Osteocyte (in vitro differentiated cells): ENCODE measurements at regions not wholly inside any gene's neighbourhood (a gene's known extent, or its start where the extent isn't known, plus 50 kb on each side); places are given as distances from the start of the nearest gene placed in this dataset.

Source experiments
- DNase-seq: peaks from one replicate; pipeline ENCODE4 v3.0.0; 2021; ENCODE audit warnings: mixed read lengths; ENCODE audit not compliant: unreplicated experiment; ENCODE audit errors: extremely low spot score
- H3K27ac Mint-ChIP-seq: one replicate; pipeline ENCODE4 v1.8.0; 2021; ENCODE audit warnings: mild to moderate bottlenecking, mixed read lengths; ENCODE audit not compliant: unreplicated experiment
- H3K27me3 Mint-ChIP-seq: one replicate; pipeline ENCODE4 v1.8.0; 2021; ENCODE audit warnings: mixed read lengths; ENCODE audit not compliant: unreplicated experiment
- H3K36me3 Mint-ChIP-seq: one replicate; pipeline ENCODE4 v1.8.0; 2021; ENCODE audit warnings: mixed read lengths; ENCODE audit not compliant: unreplicated experiment
- H3K4me1 Mint-ChIP-seq: one replicate; pipeline ENCODE4 v1.8.0; 2021; ENCODE audit warnings: mixed read lengths; ENCODE audit not compliant: unreplicated experiment
- H3K4me3 Mint-ChIP-seq: one replicate; pipeline ENCODE4 v1.8.0; 2021; ENCODE audit warnings: mild to moderate bottlenecking, moderate library complexity, mixed read lengths; ENCODE audit not compliant: unreplicated experiment
- H3K9me3 Mint-ChIP-seq: one replicate; pipeline ENCODE4 v1.8.0; 2021; ENCODE audit warnings: mixed read lengths; ENCODE audit not compliant: unreplicated experiment
- TF ChIP-seq, protein P1 (sequence below): fragments of 200-600 bp; sonication (generic); IDR thresholded peaks from 2 replicates; pipeline ENCODE4 v1.5.0; 2021; ENCODE audit warnings: antibody characterized with exemption, mild to moderate bottlenecking, moderate library complexity

DNA sequence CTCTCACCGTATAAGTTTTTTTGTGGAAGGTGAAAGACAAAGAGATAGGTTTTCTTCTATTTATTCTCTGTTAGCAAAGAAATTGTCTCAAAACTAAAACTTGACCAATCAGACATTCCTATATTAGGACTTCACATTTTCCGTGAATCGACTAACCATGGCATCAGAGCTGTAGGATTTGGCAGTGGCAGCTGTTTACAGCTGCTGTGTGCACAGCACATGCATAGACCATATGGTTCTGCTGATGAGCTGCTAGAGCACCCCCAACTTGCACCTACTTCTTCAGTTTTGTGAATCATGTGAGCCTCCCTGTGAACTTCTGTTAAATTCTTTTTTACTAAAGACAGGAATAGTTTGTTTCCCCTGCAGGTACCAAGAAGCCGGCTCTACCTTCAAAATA is 157.9 kb downstream of the RFX6 start:
- Mint-ChIP-seq H3K4me1 (no peaks in the 10 kb centered on the region), H3K27ac (no peak overlapping the region), H3K27me3 (no peaks in the 10 kb centered on the region), H3K9me3 (peaks cover 13% of the 10 kb centered on the region), H3K36me3 (no peaks in the 10 kb centered on the region), H3K4me3 (no peak overlapping the region)
- DNase-seq: no peak
- TF ChIP-seq, protein P1, sequence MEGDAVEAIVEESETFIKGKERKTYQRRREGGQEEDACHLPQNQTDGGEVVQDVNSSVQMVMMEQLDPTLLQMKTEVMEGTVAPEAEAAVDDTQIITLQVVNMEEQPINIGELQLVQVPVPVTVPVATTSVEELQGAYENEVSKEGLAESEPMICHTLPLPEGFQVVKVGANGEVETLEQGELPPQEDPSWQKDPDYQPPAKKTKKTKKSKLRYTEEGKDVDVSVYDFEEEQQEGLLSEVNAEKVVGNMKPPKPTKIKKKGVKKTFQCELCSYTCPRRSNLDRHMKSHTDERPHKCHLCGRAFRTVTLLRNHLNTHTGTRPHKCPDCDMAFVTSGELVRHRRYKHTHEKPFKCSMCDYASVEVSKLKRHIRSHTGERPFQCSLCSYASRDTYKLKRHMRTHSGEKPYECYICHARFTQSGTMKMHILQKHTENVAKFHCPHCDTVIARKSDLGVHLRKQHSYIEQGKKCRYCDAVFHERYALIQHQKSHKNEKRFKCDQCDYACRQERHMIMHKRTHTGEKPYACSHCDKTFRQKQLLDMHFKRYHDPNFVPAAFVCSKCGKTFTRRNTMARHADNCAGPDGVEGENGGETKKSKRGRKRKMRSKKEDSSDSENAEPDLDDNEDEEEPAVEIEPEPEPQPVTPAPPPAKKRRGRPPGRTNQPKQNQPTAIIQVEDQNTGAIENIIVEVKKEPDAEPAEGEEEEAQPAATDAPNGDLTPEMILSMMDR: no peak

DNA sequence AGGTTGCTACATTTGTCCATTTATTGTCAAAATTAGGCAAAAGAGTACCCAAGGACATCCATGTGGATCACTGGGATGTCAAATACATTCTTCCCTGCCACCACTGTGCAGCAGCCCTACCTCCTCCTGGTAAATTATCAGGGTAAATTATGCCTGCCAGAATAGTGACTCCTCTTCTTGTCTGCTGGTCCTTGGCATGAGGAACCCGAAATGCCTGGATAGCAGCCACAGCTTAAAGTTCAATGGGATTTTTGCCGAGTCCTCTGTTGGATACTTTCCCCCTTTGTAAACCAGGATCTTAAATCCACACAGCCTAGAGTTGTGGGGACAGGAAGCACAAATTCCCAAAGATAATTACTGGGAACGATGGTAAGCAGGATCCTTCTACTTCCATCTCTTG is 173.3 kb downstream of the RFX6 start:
- no peak overlapping the region for H3K27ac Mint-ChIP-seq
- DNase-seq: no peak
- TF ChIP-seq, protein P1: no peak
- H3K9me3 Mint-ChIP-seq: peaks cover 16% of the 10 kb centered on the region
- no peak overlapping the region for H3K4me3 Mint-ChIP-seq
- H3K27me3 Mint-ChIP-seq: no peaks in the 10 kb centered on the region
- H3K4me1 Mint-ChIP-seq: no peaks in the 10 kb centered on the region
- H3K36me3 Mint-ChIP-seq: no peaks in the 10 kb centered on the region

DNA sequence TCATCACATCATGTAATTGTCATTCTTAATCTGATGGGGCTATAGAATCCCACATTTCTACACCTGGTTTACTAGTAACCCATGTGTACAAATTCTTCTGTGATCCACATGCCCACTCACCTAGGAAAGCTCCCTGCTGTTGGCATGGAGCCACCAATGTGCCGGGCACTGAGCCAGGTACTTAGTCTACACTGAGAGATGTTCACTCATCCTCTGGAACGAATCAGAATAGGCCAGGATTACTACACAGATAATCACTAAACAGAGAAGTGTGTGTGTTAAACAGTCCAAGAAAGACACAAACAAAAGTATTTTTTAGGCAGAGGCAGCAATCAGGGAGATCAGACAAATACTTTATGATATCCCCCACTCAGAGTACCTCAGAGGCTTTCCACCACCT is 193.2 kb upstream of the VGLL2 start:
- TF ChIP-seq, protein P1: no peak
- no peaks in the 10 kb centered on the region for H3K27me3 Mint-ChIP-seq
- H3K4me3 Mint-ChIP-seq: no peak overlapping the region
- DNase-seq: no peak
- no peak overlapping the region for H3K27ac Mint-ChIP-seq
- H3K36me3 Mint-ChIP-seq: no peaks in the 10 kb centered on the region
- no peaks in the 10 kb centered on the region for H3K4me1 Mint-ChIP-seq
- no peaks in the 10 kb centered on the region for H3K9me3 Mint-ChIP-seq

DNA sequence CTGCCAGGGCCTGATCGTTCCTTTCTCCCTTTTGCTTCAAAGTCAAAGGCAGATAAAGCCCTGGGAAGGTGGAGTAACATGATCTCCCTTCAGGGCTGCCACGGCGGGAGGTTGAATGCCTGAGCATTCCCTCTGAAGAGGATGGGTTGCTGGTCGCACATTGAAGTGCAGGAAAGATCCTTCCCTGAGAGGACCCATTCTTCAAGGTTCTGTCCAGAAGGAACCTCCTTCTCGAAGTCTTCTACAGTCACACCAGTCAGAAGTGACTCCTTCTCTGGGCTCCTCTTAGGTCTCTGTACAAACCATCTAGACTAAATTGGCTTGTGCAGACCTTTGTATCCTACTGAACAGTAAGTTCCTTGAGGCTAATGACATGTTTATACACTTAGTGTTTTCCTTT is 192.6 kb upstream of the VGLL2 start:
- Mint-ChIP-seq H3K4me3 (no peak overlapping the region), H3K4me1 (no peaks in the 10 kb centered on the region), H3K27ac (no peak overlapping the region), H3K27me3 (no peaks in the 10 kb centered on the region), H3K9me3 (no peaks in the 10 kb centered on the region), H3K36me3 (no peaks in the 10 kb centered on the region)
- TF ChIP-seq, protein P1: no peak
- DNase-seq: no peak

DNA sequence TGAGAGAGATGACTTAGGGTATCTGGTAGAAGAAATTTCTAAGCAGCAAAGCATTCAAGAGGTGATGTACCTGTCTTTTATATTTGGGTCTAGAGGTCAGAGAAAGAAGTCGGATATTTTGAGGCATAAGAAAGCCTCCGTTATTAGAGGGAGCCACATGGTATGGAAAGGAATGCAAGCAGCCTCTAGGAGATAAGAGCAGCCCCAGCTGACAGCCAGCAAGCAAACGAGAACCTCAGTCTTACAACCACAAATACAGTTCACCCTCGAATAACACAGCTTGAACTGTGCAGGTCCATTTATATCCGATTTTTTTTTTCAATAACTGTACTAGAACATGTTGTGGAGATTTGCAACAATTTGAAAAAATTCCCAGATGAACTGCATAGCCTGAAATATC is 190.7 kb upstream of the VGLL2 start:
- no peak for DNase-seq
- H3K36me3 Mint-ChIP-seq: no peaks in the 10 kb centered on the region
- TF ChIP-seq, protein P1: no peak
- no peak overlapping the region for H3K4me3 Mint-ChIP-seq
- no peak overlapping the region for H3K27ac Mint-ChIP-seq
- H3K9me3 Mint-ChIP-seq: no peaks in the 10 kb centered on the region
- no peaks in the 10 kb centered on the region for H3K27me3 Mint-ChIP-seq
- no peaks in the 10 kb centered on the region for H3K4me1 Mint-ChIP-seq
